Stimulated activated CD4-positive, alpha-beta T cell treated with anti-CD3 and anti-CD28 coated beads, TNF-alpha, amount 100 ng/mL, for 1 hour (primary cell): ENCODE measurements at regions not wholly inside any gene's neighbourhood (a gene's known extent, or its start where the extent isn't known, plus 50 kb on each side); places are given as distances from the start of the nearest gene placed in this dataset.

ENCODE experiments used
- DNase-seq, 3 donors: peaks; one replicate each; pipeline ENCODE4 v3.0.0-alpha.2; 2020; ENCODE audit warnings: low read depth in 3 of 3, low spot score in 1 of 3

DNA sequence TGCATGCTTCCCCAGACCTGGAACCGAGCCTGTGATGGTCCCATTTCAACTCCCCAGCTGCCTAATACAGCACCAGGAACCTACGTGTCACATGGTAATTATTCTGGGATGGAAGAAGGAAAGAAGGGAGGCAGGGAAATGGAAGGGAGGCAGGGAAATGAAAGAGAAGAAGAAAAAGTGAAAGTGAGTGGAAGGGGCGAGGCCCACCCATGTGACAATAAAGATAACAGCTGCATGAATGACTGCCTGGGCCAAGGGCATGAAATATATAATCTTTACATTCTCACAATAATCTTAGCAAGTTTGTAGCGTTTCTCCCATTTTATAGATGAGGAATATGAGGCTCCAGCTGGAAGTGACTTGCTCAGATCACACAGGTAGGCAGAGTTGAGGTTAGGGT, 245.0 kb upstream of the PWP1 start:
- DNase-seq = no peak

DNA sequence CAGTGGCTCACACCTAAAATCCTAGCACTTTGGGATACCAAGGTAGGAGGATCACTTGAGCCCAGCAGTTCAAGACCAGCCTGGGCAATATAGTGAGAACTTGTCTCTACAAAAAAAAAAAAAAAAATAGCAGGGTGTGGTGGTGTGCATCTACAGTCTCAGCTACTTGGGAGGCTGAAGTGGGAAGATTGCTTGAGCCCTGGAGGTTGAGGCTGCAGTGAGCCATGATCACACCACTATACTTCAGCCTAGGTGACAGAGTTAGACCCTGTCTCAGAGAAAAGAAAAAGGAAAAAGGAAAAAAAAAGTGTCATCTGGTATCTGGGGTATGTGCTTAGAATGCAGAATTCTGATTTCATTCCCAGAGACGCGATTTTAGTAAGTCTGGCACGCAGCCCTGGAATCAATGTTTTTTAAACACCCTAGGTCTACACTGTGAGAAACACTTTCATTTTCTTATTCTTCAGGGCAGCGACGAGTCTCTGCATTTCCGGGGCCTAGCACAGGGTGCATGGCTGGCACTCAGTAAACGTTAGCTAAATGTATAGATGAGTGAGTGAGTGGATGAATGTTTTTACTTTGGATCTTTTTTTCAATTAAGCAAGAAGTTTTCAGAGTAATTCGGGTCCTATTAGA, 243.8 kb upstream of the PWP1 start:
- DNase-seq = no peak

DNA sequence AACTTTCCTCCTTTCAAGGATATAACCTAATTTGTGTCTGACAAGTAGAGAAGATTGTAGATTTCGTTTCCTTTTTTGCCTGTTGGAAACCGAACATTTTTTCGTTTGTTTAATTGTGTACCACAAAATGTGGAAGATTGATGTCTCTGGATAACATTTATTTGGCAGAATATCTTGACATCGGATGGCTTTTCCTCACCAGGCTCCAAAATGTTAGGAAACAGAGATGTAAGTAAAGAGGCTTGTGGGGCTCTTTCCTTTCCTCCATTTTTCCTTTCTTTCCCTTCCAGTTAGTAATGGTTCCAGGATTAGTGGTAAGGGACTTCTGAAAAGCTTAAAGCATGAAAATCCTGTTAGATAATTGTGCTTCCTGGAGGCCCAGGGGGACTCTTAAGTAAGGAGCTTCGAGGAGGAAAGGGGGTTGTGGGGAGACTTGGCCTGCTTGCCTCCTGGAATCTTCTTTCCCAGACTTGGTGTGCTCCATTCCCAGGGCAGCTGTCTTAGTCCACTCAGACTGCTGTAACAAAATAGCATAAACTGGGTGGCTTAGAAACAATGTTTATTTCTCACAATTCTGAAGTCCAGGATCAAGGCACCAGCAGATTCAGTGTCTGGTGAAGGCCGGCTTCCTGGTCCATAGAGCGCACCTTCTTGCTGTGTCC, 243.1 kb upstream of the PWP1 start:
- no peak for DNase-seq

DNA sequence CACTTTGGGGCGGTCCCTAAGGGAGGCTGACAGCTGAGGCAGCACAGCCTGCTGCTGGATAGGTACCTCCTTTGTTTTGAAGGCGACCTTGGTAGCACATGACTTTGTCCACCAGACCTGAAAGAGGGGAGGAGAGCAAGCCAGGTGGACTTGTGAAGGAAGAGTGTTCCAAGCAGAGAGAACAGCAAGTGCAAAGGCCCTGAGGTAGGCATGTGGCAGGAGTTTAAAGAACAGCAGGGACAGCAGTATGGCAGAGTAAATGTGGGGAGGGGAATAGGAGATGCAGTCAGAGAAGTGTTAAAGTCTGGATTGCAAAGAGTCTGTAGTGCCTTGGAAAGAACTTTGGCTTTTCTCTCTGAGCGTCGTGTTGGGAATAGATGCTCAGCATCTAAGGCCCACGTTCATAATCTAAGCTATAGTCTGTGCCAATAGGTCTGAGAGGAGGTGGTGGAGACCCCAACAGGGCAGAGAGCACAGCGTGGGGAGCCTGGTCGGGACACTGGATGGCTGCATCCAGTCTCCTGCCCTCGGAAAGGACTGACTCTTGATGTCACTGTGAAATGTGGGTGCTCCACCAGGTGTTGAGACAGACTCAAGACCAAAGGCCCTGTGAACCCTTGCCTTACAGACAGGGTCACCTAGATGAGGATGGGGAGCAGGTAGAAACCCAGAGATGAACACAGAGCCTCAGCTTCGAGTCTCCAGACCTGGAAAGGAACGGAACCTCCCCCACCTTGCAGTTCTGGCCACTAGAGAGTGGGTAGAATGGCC, 242.1 kb upstream of the PWP1 start:
- no peak for DNase-seq

DNA sequence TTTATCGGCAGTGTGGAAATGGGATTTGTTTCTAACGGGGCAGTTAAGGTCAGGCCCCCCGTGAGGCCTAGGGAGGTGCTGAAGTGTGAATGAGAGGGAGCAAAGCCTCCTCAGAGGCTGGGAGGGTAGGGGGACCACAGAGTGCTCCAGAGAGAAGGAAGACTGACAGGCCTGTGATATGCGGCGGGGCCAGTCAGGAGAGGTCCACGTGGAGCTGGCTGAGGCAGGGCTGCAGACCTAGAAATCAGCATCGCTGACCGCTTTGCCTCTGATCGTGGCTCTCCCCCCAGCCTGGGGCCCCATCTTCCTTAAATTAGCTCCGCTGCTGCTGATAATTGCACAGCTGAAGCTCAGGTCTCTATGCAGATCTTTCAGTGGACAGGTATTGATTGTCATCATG, 240.8 kb upstream of the PWP1 start:
- DNase-seq = no peak

- no peak for DNase-seq
These were observed 239.1 kb upstream of the PWP1 start for GRCh38 chr12:107446476-107446875.

- no peak for DNase-seq
These were observed 238.3 kb upstream of the PWP1 start for GRCh38 chr12:107447336-107447735.

DNA sequence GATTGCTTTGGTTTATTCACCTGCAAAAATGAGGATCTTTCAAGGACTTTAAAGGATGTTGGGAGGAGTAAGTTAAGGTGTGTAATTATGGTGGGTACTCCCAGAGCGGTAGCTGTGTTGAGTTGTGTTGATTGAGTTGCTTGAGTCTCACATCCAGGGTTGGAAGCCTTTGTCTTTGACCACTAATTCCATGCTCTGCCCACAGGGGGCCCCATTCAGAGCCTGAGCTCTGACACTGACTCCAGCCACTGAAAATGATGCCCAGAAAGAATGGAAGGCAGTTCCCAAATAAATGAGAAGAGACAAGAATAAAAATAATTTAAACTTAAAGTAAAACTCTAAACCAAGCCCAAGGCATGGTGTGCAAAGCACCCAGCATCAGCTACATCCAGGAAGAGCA, 237.4 kb upstream of the PWP1 start:
- no peak for DNase-seq

- no peak for DNase-seq
These were observed 235.7 kb upstream of the PWP1 start for GRCh38 chr12:107449891-107450290.

- no peak for DNase-seq
These were observed 235.1 kb upstream of the PWP1 start for GRCh38 chr12:107450541-107450940.

DNA sequence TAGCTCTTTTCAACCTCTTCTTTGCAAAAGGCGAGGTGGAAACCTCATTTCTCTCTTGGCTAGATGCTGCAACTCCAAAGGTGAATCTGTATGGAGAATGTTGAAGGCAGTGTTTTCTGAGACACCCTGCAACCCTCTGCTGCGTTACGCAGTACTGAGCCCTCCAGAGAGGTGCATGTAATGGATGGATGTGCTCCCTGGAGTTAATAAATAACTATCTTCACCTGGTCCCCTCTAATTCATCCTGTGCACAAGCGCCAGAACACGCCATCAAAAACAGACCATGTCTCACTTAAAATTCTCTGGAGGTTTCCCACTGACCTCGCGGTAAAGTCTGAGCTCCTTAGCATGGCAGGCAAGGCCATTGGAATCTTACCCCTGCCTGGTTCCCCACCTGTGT, 234.4 kb upstream of the PWP1 start:
- DNase-seq = no peak

DNA sequence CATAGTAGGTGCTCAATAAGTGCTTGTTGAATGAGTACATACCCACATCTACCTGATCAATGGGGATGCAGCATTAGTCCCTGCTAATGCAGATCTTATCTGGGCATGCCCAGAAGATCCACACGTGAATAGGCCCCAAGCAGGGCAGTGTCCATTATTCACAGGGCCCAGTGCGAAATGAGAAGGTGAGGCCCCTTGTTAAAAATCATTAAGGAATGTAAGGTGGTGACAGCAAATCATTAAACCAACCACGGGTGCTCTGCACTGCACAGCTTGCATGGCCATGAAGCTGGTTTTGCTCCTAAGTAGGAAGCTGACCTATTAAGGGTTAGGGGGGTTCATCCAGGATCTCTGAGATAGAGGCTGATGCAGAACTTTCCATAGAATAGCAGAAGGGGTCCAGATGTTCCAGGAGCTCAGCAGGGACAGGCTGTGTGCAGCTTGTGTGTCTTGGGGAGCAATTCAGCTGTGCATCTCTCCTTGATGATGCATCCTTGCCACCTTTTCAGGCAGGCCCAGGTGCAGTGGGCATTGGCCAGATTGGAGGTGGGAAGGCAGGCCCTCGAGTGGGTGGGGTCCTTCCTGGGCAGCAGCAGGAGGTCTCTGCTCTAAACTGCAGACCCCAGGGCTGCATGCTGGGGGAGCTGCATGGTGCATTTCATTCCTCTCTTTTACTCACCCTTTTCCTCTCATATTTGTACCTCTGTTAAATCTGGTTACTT, 231.3 kb upstream of the PWP1 start:
- DNase-seq = no peak

DNA sequence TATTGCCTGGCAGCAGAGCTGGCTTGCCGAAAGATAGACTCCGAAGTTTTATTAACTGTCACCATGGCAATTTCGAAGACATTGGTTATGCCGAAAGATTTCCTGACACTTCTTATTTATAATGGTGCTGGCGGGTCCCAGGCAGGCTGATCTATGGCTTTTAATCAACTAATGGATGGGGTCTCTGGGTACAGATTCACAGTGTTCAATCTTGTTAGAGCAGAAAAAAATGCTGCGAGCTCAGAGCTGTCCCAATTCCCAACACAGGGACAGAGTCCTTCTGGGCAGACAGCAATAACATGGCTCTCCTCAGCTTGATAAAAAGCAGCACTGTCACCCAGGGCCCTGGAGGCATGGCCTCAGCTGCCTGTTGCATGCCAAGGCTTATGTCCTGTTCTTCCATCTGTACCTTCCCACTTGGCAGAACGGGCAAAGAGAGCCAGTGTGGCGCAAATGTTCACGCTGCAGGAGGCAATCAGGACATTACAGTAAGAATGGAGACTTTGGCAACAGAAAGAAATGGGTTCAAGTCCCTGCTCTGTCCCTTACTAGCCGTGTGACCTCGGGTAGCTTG, 228.2 kb upstream of the PWP1 start:
- DNase-seq = no peak

DNA sequence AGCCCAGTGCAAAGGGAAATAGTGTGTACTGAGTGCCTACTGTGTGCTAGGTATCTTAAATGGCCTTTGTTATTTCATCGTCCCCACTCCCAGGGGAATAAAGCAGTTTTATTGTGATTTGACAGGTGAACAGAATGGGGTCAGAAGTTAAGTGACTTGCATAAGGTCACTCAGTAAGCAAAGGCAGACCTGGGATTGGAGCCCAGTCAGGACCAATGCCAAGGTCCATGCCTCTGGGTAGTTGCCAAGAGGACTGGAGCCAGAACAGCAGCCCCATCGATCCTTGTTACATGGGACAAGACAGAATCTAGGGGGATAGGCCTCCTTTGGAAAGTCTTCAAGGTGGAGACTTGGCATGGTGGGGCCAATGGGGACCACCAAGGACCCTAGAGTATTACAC, 227.4 kb upstream of the PWP1 start:
- DNase-seq = no peak

- no peak for DNase-seq
These were observed 226.6 kb upstream of the PWP1 start for GRCh38 chr12:107458990-107459389.

- DNase-seq = no peak
These were observed 226.0 kb upstream of the PWP1 start for GRCh38 chr12:107459641-107460040.

DNA sequence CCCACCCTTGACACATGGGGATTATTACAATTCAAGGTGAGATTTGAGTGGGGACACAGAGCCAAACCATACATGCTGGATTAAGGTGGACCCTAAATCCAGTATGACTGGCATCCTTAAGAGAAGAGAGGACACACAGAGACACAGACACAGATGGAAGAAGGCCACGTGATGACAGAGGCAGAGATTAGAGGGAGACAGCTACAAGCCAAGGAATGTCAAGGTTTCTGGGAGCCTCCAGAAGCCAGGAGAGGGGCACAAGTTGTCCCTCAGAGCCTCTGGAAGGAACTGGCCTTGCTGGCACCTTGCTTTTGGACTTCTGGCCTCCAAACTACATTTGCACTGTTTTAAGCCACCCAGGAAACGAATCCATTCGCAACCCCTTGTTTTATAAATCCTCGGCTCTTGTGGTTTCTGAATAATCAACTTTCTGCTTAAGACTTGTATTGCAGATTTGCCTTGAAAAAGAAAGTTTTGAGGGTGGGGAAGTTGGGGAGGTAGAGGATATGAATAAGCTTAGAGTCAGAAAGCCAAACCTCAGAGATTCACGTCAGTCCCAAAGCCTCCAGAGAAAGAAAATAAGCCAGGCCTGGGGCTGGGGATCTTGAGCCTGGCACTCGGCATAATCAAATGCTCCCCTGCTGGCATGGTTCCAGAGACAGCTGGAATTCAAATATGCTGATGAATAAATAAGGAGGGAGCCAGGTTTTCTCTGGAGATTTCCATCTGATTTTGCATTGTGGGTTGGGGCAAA, 224.2 kb upstream of the PWP1 start:
- DNase-seq = no peak

GRCh38 chr12:107462428-107463332, 222.9 kb upstream of the PWP1 start:
- DNase-seq = no peak

DNA sequence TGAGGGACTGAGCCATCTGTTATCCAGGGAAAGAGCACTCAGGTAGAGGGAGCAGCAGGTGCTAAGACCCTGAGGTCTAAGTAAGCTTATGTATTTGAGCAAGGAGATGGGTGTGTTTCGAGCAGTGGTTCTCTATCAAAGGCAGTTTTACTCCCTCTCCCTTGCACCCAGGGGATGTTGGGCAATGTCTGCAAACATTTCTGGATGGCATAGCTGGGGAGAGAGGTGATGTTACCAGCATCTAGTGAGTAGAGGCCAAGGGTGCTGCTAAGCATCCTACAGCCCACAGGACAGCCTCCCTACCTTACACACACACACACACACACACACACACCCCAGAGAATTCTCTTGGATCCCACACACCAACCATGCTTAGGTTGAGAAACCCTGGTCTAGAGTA, 221.0 kb upstream of the PWP1 start:
- no peak for DNase-seq

- DNase-seq = no peak
These were observed 220.0 kb upstream of the PWP1 start for GRCh38 chr12:107465625-107466024.
